Stomach (tissue), 4 donors: ENCODE measurements at regions not wholly inside any gene's neighbourhood (a gene's known extent, or its start where the extent isn't known, plus 50 kb on each side); places are given as distances from the start of the nearest gene placed in this dataset.
"Not testable (repeated sequence)": the region's sequence is repeated elsewhere in the genome, so short reads cannot be mapped to it uniquely, and the experiment has no call there.

Experiments used
- EP300 ChIP-seq: sonication (generic); formaldehyde crosslinking; IDR thresholded peaks from one replicate; pipeline ENCODE4 v1.6.1; 2017; ENCODE audit warnings: antibody characterized with exemption
- POLR2A ChIP-seq, 4 donors: fragments of 450-650 bp; IDR thresholded peaks; one replicate each; pipeline ENCODE4 v1.6.1; 2016; ENCODE audit warnings: antibody characterized with exemption in 4 of 4, control low read depth in 2 of 4, mild to moderate bottlenecking in 1 of 4, moderate library complexity in 1 of 4
- TF ChIP-seq, protein P1 (sequence below), 7 experiments: fragments of 450-650 bp in 4 of 7; fragments of 200-600 bp in 3 of 7; sonication (generic) in 3 of 7; IDR thresholded peaks; one replicate each; pipeline ENCODE4 v1.5.1; 2016 to 2019; ENCODE audit warnings: antibody characterized with exemption in 7 of 7, control low read depth in 2 of 7, mild to moderate bottlenecking in 1 of 7

DNA sequence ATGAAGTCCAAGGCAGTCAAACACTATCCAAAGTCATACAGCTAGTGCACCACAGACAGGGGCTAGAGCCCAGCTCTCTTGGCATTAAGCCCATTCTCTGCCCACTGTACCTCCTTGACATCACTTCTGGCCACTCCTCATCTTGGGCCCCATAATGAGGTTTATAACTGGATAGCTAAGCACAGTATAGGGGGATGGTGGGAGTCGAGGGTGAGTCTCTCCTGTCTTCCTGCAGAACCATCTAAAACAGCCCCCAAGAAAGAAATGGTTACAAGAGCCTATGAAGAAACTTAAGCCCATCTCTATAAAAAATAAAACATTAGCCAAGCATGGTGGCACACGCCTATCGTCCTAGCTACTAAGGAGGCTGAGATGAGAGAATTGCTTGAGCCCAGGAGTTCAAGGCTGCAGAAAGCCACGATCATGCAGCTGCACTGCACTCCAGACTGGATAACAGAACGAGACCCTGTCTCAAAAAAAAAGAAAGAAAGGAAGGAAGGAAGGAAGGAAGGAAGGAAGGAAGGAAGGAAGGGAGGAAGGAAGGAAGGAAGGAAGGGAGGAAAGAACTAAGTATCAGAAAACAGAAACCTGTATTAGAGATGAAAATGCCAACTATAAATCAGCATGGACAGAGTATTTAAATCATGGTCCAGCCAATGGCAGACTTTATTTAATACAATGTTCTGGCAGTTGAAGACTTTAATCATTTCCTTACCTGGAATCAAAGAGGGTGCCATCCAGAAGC, 134.3 kb upstream of the VOPP1 start:
- TF ChIP-seq, protein P1, sequence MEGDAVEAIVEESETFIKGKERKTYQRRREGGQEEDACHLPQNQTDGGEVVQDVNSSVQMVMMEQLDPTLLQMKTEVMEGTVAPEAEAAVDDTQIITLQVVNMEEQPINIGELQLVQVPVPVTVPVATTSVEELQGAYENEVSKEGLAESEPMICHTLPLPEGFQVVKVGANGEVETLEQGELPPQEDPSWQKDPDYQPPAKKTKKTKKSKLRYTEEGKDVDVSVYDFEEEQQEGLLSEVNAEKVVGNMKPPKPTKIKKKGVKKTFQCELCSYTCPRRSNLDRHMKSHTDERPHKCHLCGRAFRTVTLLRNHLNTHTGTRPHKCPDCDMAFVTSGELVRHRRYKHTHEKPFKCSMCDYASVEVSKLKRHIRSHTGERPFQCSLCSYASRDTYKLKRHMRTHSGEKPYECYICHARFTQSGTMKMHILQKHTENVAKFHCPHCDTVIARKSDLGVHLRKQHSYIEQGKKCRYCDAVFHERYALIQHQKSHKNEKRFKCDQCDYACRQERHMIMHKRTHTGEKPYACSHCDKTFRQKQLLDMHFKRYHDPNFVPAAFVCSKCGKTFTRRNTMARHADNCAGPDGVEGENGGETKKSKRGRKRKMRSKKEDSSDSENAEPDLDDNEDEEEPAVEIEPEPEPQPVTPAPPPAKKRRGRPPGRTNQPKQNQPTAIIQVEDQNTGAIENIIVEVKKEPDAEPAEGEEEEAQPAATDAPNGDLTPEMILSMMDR (IDR thresholded peaks at IDR 0.05): not testable (repeated sequence)
- not testable (repeated sequence) for TF ChIP-seq EP300; POLR2A (IDR thresholded peaks at IDR 0.05)
